Esophagus muscularis mucosa (tissue), 4 donors: ENCODE measurements at regions not wholly inside any gene's neighbourhood (a gene's known extent, or its start where the extent isn't known, plus 50 kb on each side); places are given as distances from the start of the nearest gene placed in this dataset.

Experiments
- DNase-seq: peaks from one replicate; pipeline ENCODE4 v3.0.0-alpha.2; 2017; ENCODE audit errors: extremely low spot score
- H3K27ac ChIP-seq, 4 donors: fragments of 200-600 bp; sonication (generic); replicated peaks in 1 of 4; 1 replicate in 3 of 4; 2 replicates in 1 of 4; pipeline ENCODE4 v1.5.1; 2016 to 2019; ENCODE audit warnings: mild to moderate bottlenecking in 1 of 4
- H3K27me3 ChIP-seq, 4 donors: fragments of 200-600 bp; sonication (generic); one replicate each; pipeline versions ENCODE4 v1.5.1 to v1.6.0; 2016 to 2019
- H3K36me3 ChIP-seq, 4 donors: fragments of 200-600 bp; sonication (generic); one replicate each; pipeline ENCODE4 v1.5.1; 2016 to 2019
- H3K4me1 ChIP-seq, 4 donors: fragments of 200-600 bp; sonication (generic); one replicate each; pipeline ENCODE4 v1.5.1; 2016 to 2019
- H3K4me3 ChIP-seq, 4 donors: fragments of 200-600 bp; sonication (generic); 1 replicate in 2 of 4; 2 replicates in 2 of 4; pipeline ENCODE4 v1.5.1; 2016 to 2019; ENCODE audit warnings: mild to moderate bottlenecking in 4 of 4, moderate library complexity in 1 of 4
- H3K9me3 ChIP-seq, 4 donors: fragments of 200-600 bp; sonication (generic); 1 replicate in 3 of 4; 2 replicates in 1 of 4; pipeline ENCODE4 v1.5.1; 2016 to 2019
- EP300 ChIP-seq: sonication (generic); formaldehyde crosslinking; IDR thresholded peaks from one replicate; pipeline ENCODE4 v1.6.1; 2017; ENCODE audit warnings: antibody characterized with exemption
- POLR2A ChIP-seq: fragments of 450-650 bp; IDR thresholded peaks from one replicate; pipeline ENCODE4 v1.6.1; 2017; ENCODE audit warnings: antibody characterized with exemption, moderate library complexity, mild to moderate bottlenecking, low read depth
- POLR2AphosphoS5 ChIP-seq, 2 donors: sonication (generic); formaldehyde crosslinking; IDR thresholded peaks; one replicate each; pipeline ENCODE4 v1.6.1; 2017; ENCODE audit warnings: antibody characterized with exemption in 2 of 2
- WGBS: methylation state at CpG from one replicate; pipeline ENCODE4 v1.1.5; 2018; 5-methylcytosine and 5-hydroxymethylcytosine counted together
- intact Hi-C: fragments of 100-400 bp; cut with DNase I; formaldehyde crosslinking; loops from one replicate; pipeline ENCODE4 v1.15.1; 2023
- TF ChIP-seq, protein P1 (sequence below), 3 experiments: fragments of 200-600 bp in 2 of 3; fragments of 450-650 bp in 1 of 3; sonication (generic) in 2 of 3; IDR thresholded peaks; one replicate each; pipeline ENCODE4 v1.5.1; 2017 to 2019; ENCODE audit warnings: antibody characterized with exemption in 3 of 3, mild to moderate bottlenecking in 2 of 3, moderate library complexity in 1 of 3

DNA sequence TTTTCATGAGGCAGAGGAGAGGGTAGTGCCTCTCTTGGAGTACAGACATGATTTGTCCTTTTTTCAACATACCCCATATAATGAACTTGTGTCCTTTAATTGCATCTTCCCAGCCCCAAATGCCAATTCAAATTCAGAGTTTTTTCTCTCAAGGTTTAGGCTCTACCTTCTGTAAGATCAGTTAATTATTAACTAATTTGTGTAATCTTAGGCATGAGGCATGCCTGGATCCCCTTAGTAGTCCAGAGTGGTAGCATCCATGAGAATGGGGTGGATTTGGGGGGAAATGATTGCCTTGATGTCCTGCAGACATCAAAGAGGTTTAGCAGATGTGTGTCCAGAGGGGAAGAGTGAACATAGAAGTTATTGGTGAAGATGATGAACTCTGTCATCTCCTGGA lies 533.3 kb downstream of the LRRC70 start:
- no peak for DNase-seq
- intact Hi-C loops: no loop called here
- no peaks in the 10 kb centered on the region for H3K9me3 ChIP-seq
- TF ChIP-seq EP300 (no peak), POLR2AphosphoS5 (IDR thresholded peaks at IDR 0.05) (no peak), POLR2A (no peak)
- TF ChIP-seq, protein P1, sequence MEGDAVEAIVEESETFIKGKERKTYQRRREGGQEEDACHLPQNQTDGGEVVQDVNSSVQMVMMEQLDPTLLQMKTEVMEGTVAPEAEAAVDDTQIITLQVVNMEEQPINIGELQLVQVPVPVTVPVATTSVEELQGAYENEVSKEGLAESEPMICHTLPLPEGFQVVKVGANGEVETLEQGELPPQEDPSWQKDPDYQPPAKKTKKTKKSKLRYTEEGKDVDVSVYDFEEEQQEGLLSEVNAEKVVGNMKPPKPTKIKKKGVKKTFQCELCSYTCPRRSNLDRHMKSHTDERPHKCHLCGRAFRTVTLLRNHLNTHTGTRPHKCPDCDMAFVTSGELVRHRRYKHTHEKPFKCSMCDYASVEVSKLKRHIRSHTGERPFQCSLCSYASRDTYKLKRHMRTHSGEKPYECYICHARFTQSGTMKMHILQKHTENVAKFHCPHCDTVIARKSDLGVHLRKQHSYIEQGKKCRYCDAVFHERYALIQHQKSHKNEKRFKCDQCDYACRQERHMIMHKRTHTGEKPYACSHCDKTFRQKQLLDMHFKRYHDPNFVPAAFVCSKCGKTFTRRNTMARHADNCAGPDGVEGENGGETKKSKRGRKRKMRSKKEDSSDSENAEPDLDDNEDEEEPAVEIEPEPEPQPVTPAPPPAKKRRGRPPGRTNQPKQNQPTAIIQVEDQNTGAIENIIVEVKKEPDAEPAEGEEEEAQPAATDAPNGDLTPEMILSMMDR (IDR thresholded peaks at IDR 0.05): no peak
- H3K36me3 ChIP-seq: no peaks in the 10 kb centered on the region
- no peak overlapping the region for H3K4me3 ChIP-seq
- no peaks in the 10 kb centered on the region for H3K4me1 ChIP-seq
- no peaks in the 10 kb centered on the region for H3K27me3 ChIP-seq
- no peak overlapping the region for H3K27ac ChIP-seq

DNA sequence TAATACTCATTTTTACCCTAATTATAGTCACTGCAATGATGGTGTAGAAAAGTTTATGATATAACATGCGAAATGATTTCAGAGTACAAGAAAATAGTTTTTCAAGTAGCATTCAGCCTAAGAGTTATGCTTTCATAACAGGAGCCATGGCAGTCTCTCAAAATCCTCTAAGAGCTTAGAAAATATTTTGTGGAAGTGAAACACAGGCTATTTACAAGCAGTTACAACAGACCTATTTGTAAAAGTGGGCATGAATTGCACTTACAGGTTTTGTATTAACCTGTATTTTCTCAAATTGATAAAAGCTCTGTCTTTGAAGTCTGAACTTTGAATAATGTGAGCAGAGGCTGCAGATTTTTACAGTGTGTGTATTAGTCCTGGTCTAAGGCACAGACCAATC lies 523.3 kb downstream of the LRRC70 start:
- Histone ChIP-seq H3K4me3 (no peak overlapping the region), H3K36me3 (no peaks in the 10 kb centered on the region), H3K27me3 (no peaks in the 10 kb centered on the region), H3K4me1 (no peaks in the 10 kb centered on the region), H3K9me3 (no peaks in the 10 kb centered on the region), H3K27ac (no peak overlapping the region)
- TF ChIP-seq POLR2AphosphoS5 (IDR thresholded peaks at IDR 0.05) (no peak), EP300 (no peak), POLR2A (no peak)
- TF ChIP-seq, protein P1 (IDR thresholded peaks at IDR 0.05): no peak
- 66% methylated on average over 1 of the region's 1 CpG for WGBS
- intact Hi-C loops: no loop called here
- no peak for DNase-seq

DNA sequence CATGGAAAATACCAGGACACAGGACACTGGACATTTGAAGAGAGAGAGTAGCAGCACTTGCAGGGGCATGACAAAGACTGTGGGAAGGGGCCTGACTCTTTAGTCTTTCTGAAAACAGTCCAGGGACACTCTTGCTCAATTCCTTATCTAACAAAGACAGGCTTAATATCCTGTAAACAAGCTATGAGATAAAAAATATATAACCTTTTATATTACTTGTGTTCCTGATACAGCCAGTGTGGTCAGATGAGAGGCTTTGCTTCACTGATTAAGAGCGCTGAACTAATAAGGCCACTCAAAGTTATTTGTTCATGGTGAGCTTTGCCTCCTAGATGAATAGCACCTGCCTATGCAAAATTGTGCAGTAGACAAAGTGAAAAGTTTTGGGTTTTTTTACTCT lies 518.7 kb downstream of the LRRC70 start:
- DNase-seq: no peak
- TF ChIP-seq POLR2AphosphoS5 (IDR thresholded peaks at IDR 0.05): no peak
- no peak for TF ChIP-seq EP300
- TF ChIP-seq POLR2A: no peak
- TF ChIP-seq, protein P1 (IDR thresholded peaks at IDR 0.05): no peak
- H3K27me3 ChIP-seq: no peaks in the 10 kb centered on the region
- H3K36me3 ChIP-seq: no peaks in the 10 kb centered on the region
- H3K4me3 ChIP-seq: no peak overlapping the region
- intact Hi-C loops: no loop called here
- no peak overlapping the region for H3K27ac ChIP-seq
- 88% methylated on average over 1 of the region's 1 CpG for WGBS
- no peaks in the 10 kb centered on the region for H3K9me3 ChIP-seq
- H3K4me1 ChIP-seq: no peaks in the 10 kb centered on the region

DNA sequence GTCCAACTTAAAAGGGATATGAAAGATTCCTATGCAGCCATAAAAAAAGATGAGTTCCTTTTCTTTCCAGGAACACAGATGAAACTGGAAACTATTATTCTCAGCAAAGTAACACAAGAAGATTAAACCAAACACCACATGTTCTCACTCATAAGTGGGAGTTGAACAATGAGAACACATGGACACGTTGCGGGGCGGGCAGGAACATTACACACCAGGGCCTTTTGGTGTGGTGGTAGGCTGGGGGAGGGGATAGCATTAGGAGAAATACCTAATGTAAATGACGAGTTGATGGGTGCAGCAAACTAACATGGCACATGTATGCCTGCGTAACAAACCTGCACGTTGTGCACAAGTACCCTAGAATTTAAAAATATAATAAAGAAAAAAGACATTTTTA lies 516.1 kb downstream of the LRRC70 start:
- Histone ChIP-seq H3K9me3 (no peaks in the 10 kb centered on the region), H3K4me1 (no peaks in the 10 kb centered on the region), H3K27ac (no peak overlapping the region), H3K4me3 (no peak overlapping the region), H3K27me3 (no peaks in the 10 kb centered on the region), H3K36me3 (no peaks in the 10 kb centered on the region)
- WGBS: 82% methylated on average over 6 of the region's 6 CpGs
- intact Hi-C loops: no loop called here
- no peak for TF ChIP-seq POLR2A
- no peak for TF ChIP-seq POLR2AphosphoS5 (IDR thresholded peaks at IDR 0.05)
- TF ChIP-seq EP300: no peak
- TF ChIP-seq, protein P1 (IDR thresholded peaks at IDR 0.05): no peak
- no peak for DNase-seq

DNA sequence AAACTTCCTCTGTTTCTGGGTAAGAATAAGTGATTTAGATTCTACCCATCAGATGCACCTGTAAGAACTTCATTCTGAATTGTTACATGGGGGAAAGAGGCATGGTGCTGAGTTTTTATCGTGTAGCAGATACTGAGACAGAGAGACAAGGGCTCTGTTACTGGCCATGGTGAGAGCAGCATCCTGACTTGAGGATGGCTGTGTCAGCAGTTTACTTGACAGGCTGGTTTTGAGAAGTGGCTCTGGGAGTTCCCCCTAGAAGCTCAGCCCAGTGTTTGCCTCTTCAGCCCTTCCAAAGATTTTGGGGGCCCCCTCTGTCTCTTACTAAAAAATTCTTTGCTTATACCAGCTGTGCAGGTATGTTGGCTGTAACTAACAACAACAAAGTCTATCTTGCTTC lies 510.5 kb downstream of the LRRC70 start:
- intact Hi-C loops: no loop called here
- Histone ChIP-seq H3K27ac (no peak overlapping the region), H3K36me3 (no peaks in the 10 kb centered on the region), H3K4me1 (no peaks in the 10 kb centered on the region), H3K9me3 (no peaks in the 10 kb centered on the region), H3K27me3 (no peaks in the 10 kb centered on the region), H3K4me3 (no peak overlapping the region)
- no peak for DNase-seq
- whole genome bisulfite sequencing: 75% methylated on average over 1 of the region's 1 CpG
- no peak for TF ChIP-seq EP300
- no peak for TF ChIP-seq POLR2AphosphoS5 (IDR thresholded peaks at IDR 0.05)
- TF ChIP-seq, protein P1 (IDR thresholded peaks at IDR 0.05): no peak
- no peak for TF ChIP-seq POLR2A
